ENCODE measurements at regions not wholly inside any gene's neighbourhood (a gene's known extent, or its start where the extent isn't known, plus 50 kb on each side); places are given as distances from the start of the nearest gene placed in this dataset.
"Not testable (repeated sequence)": the region's sequence is repeated elsewhere in the genome, so short reads cannot be mapped to it uniquely, and the experiment has no call there.

GRCh38 chr5:33210221-33210620, 230.5 kb upstream of the TARS1 start:
- not testable (repeated sequence) for TF ChIP-seq EZH2phosphoT487, CTCF (IDR thresholded peaks at IDR 0.05; ENCODE audit: low read length)
